Gastroesophageal sphincter (tissue), 3 donors: ENCODE measurements at regions not wholly inside any gene's neighbourhood (a gene's known extent, or its start where the extent isn't known, plus 50 kb on each side); places are given as distances from the start of the nearest gene placed in this dataset.

Experiments used
- CTCF ChIP-seq, 4 experiments: fragments of 200-600 bp in 2 of 4; fragments of 450-650 bp in 2 of 4; sonication (generic) in 1 of 4; IDR thresholded peaks; one replicate each; pipeline ENCODE4 v1.5.1; 2017 to 2019; ENCODE audit warnings: antibody characterized with exemption in 4 of 4, mild to moderate bottlenecking in 2 of 4, moderate library complexity in 2 of 4
- POLR2A ChIP-seq, 2 donors: fragments of 450-650 bp; IDR thresholded peaks; one replicate each; pipeline ENCODE4 v1.6.1; 2017; ENCODE audit warnings: antibody characterized with exemption in 2 of 2, mild to moderate bottlenecking in 2 of 2, moderate library complexity in 1 of 2

GRCh38 chr2:100206731-100207255, 64.4 kb upstream of the AFF3 start:
- TF ChIP-seq CTCF (IDR thresholded peaks at IDR 0.05) = no peak
- no peak for TF ChIP-seq POLR2A (IDR thresholded peaks at IDR 0.05)
